ENCODE measurements at regions not wholly inside any gene's neighbourhood (a gene's known extent, or its start where the extent isn't known, plus 50 kb on each side); places are given as distances from the start of the nearest gene placed in this dataset.

DNA sequence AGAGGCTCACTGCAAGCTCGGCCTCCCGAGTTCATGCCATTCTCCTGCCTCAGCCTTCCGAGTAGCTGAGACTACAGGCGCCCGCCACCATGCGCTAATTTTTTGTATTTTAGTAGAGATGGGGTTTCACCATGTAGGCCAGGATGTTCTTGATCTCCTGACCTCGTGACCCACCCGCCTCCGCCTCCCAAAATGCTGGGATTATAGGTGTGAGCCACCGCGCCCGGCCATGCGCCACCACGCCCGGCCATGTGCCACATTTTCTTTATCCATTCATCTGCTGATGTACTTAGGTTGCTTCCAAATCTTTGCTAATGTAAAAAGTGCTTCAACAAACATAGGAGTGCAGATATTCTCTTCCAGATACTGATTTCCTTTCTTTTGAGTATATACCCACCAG, 408.6 kb downstream of the CAAP1 start:
- no peak overlapping the region for H3K27ac ChIP-seq (ENCODE audit: low read depth, low read length)
- no peaks in the 10 kb centered on the region for H3K36me3 ChIP-seq (ENCODE audit: insufficient read depth, low read length)
- H3K4me2 ChIP-seq (ENCODE audit: insufficient read depth, low read length): no peak overlapping the region
- H3K79me2 ChIP-seq (ENCODE audit: insufficient read depth, low read length): no peaks in the 10 kb centered on the region
- H3K4me3 ChIP-seq (ENCODE audit: insufficient read depth, low read length): no peak overlapping the region
- TF ChIP-seq, protein P1, sequence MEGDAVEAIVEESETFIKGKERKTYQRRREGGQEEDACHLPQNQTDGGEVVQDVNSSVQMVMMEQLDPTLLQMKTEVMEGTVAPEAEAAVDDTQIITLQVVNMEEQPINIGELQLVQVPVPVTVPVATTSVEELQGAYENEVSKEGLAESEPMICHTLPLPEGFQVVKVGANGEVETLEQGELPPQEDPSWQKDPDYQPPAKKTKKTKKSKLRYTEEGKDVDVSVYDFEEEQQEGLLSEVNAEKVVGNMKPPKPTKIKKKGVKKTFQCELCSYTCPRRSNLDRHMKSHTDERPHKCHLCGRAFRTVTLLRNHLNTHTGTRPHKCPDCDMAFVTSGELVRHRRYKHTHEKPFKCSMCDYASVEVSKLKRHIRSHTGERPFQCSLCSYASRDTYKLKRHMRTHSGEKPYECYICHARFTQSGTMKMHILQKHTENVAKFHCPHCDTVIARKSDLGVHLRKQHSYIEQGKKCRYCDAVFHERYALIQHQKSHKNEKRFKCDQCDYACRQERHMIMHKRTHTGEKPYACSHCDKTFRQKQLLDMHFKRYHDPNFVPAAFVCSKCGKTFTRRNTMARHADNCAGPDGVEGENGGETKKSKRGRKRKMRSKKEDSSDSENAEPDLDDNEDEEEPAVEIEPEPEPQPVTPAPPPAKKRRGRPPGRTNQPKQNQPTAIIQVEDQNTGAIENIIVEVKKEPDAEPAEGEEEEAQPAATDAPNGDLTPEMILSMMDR (IDR thresholded peaks at IDR 0.05; ENCODE audit: extremely low read depth, low read depth, low read length): no peak
- H3K27me3 ChIP-seq (ENCODE audit: insufficient read depth, low read length): no peaks in the 10 kb centered on the region
- H4K20me1 ChIP-seq (ENCODE audit: insufficient read depth, low read length): no peaks in the 10 kb centered on the region
- no peaks in the 10 kb centered on the region for H3K9me3 ChIP-seq (ENCODE audit: low read depth, low read length)
- no peak overlapping the region for H2AFZ ChIP-seq (ENCODE audit: low read length)
- no peaks in the 10 kb centered on the region for H3K4me1 ChIP-seq (ENCODE audit: insufficient read depth, low read length)
- DNase-seq (ENCODE audit: insufficient read length, low spot score, missing footprints): no peak

DNA sequence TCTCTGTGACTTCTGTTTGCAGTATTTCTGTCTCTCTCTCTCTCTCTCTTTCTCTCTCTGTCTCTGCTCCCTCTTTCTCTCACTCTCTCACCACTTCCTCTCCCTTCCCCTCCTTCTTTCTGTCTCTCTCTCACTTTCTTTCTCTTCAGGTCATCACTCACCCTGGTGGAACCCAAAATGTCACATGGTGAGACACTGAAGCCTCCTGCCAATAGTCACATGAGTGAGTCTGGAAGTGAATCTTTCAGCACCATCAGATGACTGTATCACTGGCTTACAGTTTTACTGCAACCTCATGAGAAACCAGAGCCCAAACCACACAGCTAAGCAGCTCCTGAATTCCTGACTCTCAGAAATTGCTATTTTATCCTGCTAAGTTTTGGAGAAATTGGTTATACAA, 414.6 kb downstream of the CAAP1 start:
- H3K4me1 ChIP-seq (ENCODE audit: insufficient read depth, low read length): no peaks in the 10 kb centered on the region
- no peaks in the 10 kb centered on the region for H3K79me2 ChIP-seq (ENCODE audit: insufficient read depth, low read length)
- no peak for DNase-seq (ENCODE audit: insufficient read length, low spot score, missing footprints)
- peaks cover 3% of the 10 kb centered on the region for H3K9me3 ChIP-seq (ENCODE audit: low read depth, low read length)
- TF ChIP-seq, protein P1 (IDR thresholded peaks at IDR 0.05; ENCODE audit: extremely low read depth, low read depth, low read length): no peak
- no peaks in the 10 kb centered on the region for H3K27me3 ChIP-seq (ENCODE audit: insufficient read depth, low read length)
- no peak overlapping the region for H3K4me2 ChIP-seq (ENCODE audit: insufficient read depth, low read length)
- no peak overlapping the region for H3K4me3 ChIP-seq (ENCODE audit: insufficient read depth, low read length)
- H2AFZ ChIP-seq (ENCODE audit: low read length): no peak overlapping the region
- no peak overlapping the region for H3K27ac ChIP-seq (ENCODE audit: low read depth, low read length)
- no peaks in the 10 kb centered on the region for H4K20me1 ChIP-seq (ENCODE audit: insufficient read depth, low read length)
- H3K36me3 ChIP-seq (ENCODE audit: insufficient read depth, low read length): no peaks in the 10 kb centered on the region

DNA sequence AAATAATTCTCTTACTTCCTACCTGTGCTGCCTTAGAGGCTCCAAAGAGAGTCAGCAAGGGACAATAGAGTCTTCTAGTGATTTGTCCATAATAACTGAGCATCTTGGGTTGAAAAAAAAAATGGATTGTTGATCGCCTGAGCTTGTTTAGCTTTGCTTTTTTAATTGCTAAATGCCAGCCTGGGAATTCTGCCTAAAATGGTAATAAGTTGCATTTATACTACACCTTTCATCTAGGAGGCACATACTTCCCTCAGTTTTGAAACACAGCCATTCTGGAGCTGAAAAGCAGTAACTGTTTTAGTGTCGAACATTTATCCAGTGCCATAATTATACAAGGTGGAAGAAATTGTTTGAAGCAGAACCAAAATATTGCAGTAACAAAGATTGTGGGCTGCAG, 421.3 kb downstream of the CAAP1 start:
- peaks cover 3% of the 10 kb centered on the region for H3K9me3 ChIP-seq (ENCODE audit: low read depth, low read length)
- no peak overlapping the region for H3K4me3 ChIP-seq (ENCODE audit: insufficient read depth, low read length)
- no peaks in the 10 kb centered on the region for H3K4me1 ChIP-seq (ENCODE audit: insufficient read depth, low read length)
- H3K27ac ChIP-seq (ENCODE audit: low read depth, low read length): no peak overlapping the region
- no peaks in the 10 kb centered on the region for H3K27me3 ChIP-seq (ENCODE audit: insufficient read depth, low read length)
- no peaks in the 10 kb centered on the region for H4K20me1 ChIP-seq (ENCODE audit: insufficient read depth, low read length)
- no peak for DNase-seq (ENCODE audit: insufficient read length, low spot score, missing footprints)
- no peaks in the 10 kb centered on the region for H3K79me2 ChIP-seq (ENCODE audit: insufficient read depth, low read length)
- TF ChIP-seq, protein P1 (IDR thresholded peaks at IDR 0.05; ENCODE audit: extremely low read depth, low read depth, low read length): no peak
- H3K4me2 ChIP-seq (ENCODE audit: insufficient read depth, low read length): no peak overlapping the region
- H2AFZ ChIP-seq (ENCODE audit: low read length): no peak overlapping the region
- no peaks in the 10 kb centered on the region for H3K36me3 ChIP-seq (ENCODE audit: insufficient read depth, low read length)

DNA sequence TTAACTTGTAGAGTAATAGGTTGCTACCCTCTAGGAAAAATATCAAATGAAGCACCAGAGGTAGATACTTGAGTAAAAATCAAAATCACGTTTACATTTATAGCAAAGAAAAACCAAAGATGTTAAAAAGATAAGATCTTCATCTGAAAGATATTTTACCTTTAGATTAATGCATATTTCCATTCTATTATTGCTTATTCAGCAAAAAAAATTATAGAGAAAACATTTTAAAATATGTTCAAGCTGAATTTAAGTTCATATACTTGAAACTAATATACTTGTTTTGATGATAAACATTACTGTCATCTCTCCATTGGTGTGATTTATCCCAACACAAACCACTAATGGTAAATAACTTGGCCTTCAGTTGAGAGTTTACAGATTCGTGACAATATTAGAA, 422.3 kb downstream of the CAAP1 start:
- Histone ChIP-seq H2AFZ (ENCODE audit: low read length) (no peak overlapping the region), H3K36me3 (ENCODE audit: insufficient read depth, low read length) (no peaks in the 10 kb centered on the region), H3K79me2 (ENCODE audit: insufficient read depth, low read length) (no peaks in the 10 kb centered on the region)

More for the DNA sequence above, 422.3 kb downstream of the CAAP1 start:
- Histone ChIP-seq H3K4me3 (ENCODE audit: insufficient read depth, low read length) (no peak overlapping the region), H3K4me2 (ENCODE audit: insufficient read depth, low read length) (no peak overlapping the region), H3K9me3 (ENCODE audit: low read depth, low read length) (no peaks in the 10 kb centered on the region), H3K4me1 (ENCODE audit: insufficient read depth, low read length) (no peaks in the 10 kb centered on the region), H3K27ac (ENCODE audit: low read depth, low read length) (no peak overlapping the region), H4K20me1 (ENCODE audit: insufficient read depth, low read length) (no peaks in the 10 kb centered on the region), H3K27me3 (ENCODE audit: insufficient read depth, low read length) (no peaks in the 10 kb centered on the region)
- no peak for DNase-seq (ENCODE audit: insufficient read length, low spot score, missing footprints)
- TF ChIP-seq, protein P1 (IDR thresholded peaks at IDR 0.05; ENCODE audit: extremely low read depth, low read depth, low read length): no peak

All from osteoblast (primary cell).